OCI-M2 (cell line): ENCODE measurements at regions not wholly inside any gene's neighbourhood (a gene's known extent, or its start where the extent isn't known, plus 50 kb on each side); places are given as distances from the start of the nearest gene placed in this dataset.

Experiments
- DNase-seq: peaks from one replicate; lab custom pipeline; 2025; ENCODE audit not compliant: unreplicated experiment; lab: John Stamatoyannopoulos, UW

GRCh38 chr18:69215161-69215560 lies 185.5 kb upstream of the DOK6 start:
- no peak for DNase-seq

DNA sequence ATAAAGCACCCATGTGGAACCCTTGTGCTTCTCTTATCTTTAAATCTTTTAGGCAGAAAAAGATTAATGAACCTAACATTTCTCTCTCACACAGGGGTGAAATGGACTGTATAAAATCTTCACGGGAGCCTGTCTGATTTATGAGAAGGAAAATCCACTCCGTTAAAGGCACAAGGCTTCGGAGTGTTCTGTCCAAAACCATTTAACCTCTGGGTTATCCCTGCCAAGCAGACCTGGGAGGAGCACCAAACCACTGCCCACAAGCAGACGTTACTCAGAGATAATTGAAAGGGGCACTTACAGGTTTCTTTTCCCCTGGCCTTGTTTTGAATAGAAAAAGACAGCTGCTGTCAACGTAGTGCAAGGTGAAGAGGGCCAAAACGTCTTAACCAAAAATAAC lies 184.4 kb upstream of the DOK6 start:
- DNase-seq: peak; percentile 26

DNA sequence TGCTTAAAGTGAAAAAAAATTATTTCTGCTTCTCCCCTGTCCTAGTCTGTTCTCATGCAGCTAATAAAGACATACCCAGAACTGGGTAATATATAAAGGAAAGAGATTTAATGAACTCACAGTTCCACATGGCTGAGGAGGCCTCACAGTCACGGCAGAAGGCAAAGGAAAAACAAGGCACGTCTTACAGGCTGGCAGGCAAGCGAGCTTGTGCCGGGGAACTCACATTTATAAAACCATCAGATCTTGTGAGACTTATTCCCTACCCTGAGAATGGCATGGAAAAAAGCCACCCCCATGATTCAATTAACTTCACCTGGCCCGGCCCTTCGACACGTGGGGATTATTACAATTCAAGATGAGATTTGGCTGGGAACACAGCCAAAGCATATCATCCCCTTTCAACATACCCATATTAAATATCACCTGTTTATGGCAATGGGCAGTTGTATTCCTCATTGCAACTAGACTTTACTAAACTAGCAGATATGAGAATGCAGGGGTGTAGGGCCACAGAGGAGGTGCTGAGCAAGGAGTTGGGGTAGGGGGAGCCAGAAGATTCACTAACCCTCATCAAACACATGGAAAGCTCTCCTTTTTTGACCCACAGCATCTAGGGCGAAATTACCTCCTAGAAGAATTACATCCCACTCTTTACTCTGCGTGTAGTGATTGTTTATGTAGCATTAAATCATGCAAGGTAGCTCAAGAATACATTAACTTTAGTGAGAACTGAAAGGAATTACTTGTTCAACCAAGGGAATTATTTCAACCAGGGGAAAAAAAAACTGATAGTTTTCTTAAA lies 183.3 kb upstream of the DOK6 start:
- DNase-seq: no peak

- no peak for DNase-seq
These were observed 180.2 kb upstream of the DOK6 start for GRCh38 chr18:69220529-69220928.

DNA sequence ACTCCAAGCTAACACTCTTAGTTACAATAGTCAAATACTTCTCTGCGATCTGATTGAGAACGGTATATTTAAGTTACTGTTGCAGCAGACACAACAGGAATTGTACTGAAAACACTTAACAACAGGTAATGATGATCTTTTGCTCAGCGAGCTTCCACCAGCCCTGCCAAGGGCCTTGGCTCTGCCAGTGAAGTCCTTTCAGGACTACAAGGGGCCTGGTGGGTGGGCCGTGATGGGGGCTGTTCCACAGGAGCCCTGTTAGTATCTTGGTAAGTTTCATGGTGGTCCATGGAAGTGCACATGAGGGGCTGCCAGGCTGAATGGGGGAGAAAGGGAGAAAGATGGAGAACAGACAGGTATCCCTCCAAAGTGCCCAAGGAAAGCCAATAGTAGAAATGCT lies 178.6 kb upstream of the DOK6 start:
- no peak for DNase-seq

DNA sequence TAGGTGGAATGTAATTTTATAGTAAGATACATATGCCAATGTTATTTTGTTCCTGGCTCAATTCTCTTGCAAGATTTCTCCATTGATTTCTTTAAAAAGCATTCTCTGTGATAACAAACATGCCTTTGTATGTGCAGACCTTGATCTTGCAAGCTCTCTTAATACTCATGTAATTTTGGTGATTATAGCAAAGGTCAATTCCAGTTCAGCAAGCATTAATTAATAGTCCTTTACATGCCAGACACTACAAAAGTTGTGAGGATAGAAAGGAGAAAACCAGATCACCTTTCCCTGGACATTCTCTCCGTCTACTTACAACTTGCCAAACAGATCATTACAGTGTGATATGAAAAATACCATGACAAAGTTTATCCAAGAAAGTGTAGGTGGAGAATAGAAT lies 173.7 kb upstream of the DOK6 start:
- no peak for DNase-seq

- DNase-seq: no peak
These were observed 170.5 kb upstream of the DOK6 start for GRCh38 chr18:69230204-69230603.

GRCh38 chr18:69233465-69234054 lies 167.1 kb upstream of the DOK6 start:
- no peak for DNase-seq

DNA sequence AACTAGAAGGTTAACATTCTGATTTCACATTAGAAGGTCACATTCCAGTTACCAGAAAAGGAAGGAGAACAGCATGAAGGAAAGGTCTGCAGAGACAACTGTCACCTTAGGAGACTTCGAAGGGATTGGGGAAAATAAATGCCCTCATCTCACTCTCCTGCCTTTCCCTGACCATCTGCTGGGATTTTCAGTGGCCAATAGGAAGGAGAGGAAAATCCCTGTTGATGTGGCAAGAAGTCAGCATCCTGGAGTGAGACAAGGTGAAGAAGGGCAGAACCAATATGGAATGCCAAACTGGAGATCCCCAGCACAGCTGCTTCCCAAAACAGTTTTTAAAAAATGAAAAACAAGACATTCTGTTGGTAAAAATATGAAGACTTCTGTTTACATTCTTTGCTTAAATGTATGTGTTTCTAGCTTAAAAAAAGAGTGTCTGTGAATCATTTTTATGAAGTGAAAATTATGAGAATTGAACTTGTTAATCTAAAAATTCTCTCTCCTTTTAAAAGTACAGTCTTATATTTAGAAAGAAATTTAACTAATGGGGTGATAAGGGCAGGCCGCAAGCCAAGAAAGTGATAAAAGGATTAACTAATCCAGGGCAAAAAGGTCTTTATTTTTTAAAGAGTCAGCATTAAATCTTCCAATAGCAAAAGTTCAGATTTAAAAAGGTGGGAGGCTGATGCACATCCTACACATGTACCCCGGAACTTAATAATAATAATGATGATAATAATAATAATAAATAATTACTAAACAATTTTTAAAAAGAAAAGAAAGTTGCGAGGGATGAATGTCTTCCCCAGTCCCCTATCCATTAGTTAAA lies 160.6 kb upstream of the DOK6 start:
- no peak for DNase-seq

GRCh38 chr18:69246027-69246426 lies 154.7 kb upstream of the DOK6 start:
- DNase-seq: no peak

DNA sequence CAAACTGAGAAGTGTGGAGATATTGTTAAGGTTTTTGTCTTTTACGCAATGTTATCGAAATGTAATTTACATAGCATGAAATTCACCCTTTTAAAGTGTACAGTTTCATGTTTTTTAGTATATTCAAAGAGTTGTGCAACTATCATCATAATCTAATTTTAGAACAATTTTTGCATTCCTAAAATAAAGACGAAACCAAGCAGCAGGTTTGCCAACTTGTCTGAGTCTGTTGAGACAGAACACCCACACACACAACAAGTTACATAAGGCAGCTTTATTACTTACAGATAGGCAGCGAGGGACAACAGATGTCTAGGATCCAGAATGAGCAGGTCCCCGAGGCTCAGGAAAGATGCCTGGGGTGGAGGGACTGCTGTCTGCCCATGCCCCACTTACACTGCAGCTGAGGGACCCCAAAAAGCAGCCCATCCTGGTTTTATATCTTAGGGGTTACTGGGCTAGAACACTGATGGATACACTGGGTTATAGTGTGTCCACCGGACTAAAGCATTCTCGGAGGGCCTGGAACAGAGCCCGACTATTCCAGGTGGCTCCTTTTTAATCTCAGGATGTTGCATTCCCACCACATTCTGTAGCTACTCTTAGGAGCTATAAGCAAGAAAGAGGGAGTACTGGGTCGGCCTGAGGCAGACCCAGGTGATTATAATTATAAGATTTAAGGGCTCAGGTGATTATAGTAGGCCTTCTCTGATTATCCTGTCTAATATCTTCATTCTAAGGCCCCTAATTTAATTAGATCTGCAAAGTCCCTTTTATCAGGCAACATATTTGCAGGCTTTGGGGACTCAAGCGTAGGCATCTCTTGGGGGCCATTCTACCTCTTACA lies 150.2 kb upstream of the DOK6 start:
- no peak for DNase-seq

DNA sequence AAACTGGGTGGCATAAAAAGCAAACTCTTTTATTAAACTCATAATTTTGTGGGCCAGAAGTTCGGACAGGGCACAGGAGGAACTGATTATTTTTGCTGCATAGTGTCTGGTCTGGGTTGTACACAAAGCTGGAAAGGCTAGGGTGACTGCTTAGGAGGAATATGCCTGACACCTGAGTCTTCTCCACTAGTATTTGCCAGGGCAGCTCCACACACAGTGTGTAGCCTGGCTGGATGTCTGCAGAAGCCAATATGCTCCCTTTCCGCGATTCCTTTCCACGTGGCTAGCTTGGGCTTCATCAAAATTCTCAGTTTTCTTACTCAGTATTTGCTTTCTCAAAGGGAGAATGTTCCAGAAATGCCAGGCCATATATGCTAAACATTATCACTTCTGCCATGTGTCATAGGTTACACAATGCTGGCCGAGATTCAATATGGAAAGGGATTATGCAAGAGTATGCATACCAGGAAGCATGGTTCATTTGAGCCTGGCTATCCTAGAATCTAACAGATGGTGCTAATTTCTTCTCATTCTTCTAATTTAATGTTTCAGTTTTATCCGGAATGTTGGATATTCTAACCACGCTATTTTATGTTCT lies 142.7 kb upstream of the DOK6 start:
- DNase-seq: no peak

GRCh38 chr18:69259282-69259681 lies 141.4 kb upstream of the DOK6 start:
- no peak for DNase-seq

GRCh38 chr18:69261406-69261805 lies 139.3 kb upstream of the DOK6 start:
- no peak for DNase-seq

- no peak for DNase-seq
These were observed 135.0 kb upstream of the DOK6 start for GRCh38 chr18:69265656-69266055.

DNA sequence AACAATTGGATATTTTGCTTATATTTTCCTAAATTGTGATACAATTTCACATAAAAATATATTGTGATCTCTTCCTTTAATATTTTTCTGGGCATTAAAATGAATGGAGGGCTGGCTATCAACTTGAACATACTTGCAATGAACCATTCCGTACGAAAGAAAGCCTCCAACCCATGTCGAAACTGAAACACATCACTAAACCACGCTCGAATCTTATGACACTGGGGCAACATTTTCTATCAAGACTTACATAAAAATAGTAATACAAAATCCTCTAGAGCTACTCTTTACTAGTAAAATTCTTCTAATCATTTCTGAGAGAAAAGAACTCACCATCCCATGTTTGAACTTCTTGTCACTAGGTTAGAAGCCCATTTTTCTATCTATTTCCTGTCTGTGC lies 132.8 kb upstream of the DOK6 start:
- no peak for DNase-seq

DNA sequence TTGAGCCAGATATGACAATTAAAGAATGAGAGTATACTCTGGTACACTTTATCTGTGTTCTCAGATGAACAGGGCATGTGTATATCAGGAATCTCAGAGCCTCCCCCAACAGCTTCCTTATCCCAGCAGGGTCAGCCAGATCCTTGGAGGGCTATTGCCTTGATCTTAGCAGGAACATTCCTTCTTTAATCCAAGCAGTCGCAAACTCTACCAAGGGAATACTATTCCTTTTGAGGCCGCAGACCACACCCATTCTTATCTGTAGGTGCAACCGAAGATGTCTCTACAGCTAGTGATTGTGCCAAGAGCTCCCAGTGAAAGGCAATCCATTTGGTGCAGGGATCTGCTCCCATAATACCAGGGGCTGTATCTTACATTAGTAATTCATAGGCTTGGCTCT lies 118.3 kb upstream of the DOK6 start:
- DNase-seq: no peak

DNA sequence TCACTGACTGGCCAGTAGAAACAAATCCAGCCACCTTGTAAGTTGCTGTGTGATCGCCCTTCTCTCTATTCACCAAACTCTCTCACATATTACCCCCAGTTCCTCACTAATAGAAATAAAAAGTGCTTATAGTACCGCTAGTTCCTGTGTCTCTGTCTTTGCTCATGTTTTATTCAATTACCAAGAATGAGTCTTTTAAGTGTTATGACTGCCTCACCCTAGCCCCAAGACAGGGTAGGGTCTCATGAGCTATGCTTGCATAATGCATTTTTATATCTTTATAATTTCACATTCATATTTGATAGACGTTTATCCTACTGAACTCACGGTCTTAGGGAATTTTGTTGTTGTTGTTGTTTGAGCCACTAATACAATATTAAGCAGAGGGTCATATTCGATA lies 109.6 kb upstream of the DOK6 start:
- DNase-seq: no peak

- no peak for DNase-seq
These were observed 108.9 kb upstream of the DOK6 start for GRCh38 chr18:69291755-69292154.

GRCh38 chr18:69300185-69300584 lies 100.5 kb upstream of the DOK6 start:
- no peak for DNase-seq

- no peak for DNase-seq
These were observed 92.1 kb upstream of the DOK6 start for GRCh38 chr18:69308619-69309018.
